Osteocyte (in vitro differentiated cells): ENCODE measurements at regions not wholly inside any gene's neighbourhood (a gene's known extent, or its start where the extent isn't known, plus 50 kb on each side); places are given as distances from the start of the nearest gene placed in this dataset.

ENCODE experiments used
- DNase-seq: peaks from one replicate; pipeline ENCODE4 v3.0.0; 2021; ENCODE audit warnings: mixed read lengths; ENCODE audit not compliant: unreplicated experiment; ENCODE audit errors: extremely low spot score
- H3K27ac Mint-ChIP-seq: one replicate; pipeline ENCODE4 v1.8.0; 2021; ENCODE audit warnings: mild to moderate bottlenecking, mixed read lengths; ENCODE audit not compliant: unreplicated experiment
- H3K27me3 Mint-ChIP-seq: one replicate; pipeline ENCODE4 v1.8.0; 2021; ENCODE audit warnings: mixed read lengths; ENCODE audit not compliant: unreplicated experiment
- H3K36me3 Mint-ChIP-seq: one replicate; pipeline ENCODE4 v1.8.0; 2021; ENCODE audit warnings: mixed read lengths; ENCODE audit not compliant: unreplicated experiment
- H3K4me1 Mint-ChIP-seq: one replicate; pipeline ENCODE4 v1.8.0; 2021; ENCODE audit warnings: mixed read lengths; ENCODE audit not compliant: unreplicated experiment
- H3K4me3 Mint-ChIP-seq: one replicate; pipeline ENCODE4 v1.8.0; 2021; ENCODE audit warnings: mild to moderate bottlenecking, moderate library complexity, mixed read lengths; ENCODE audit not compliant: unreplicated experiment
- H3K9me3 Mint-ChIP-seq: one replicate; pipeline ENCODE4 v1.8.0; 2021; ENCODE audit warnings: mixed read lengths; ENCODE audit not compliant: unreplicated experiment
- CTCF ChIP-seq: fragments of 200-600 bp; sonication (generic); IDR thresholded peaks from 2 replicates; pipeline ENCODE4 v1.5.0; 2021; ENCODE audit warnings: antibody characterized with exemption, mild to moderate bottlenecking, moderate library complexity

- Mint-ChIP-seq H3K27me3 (no peaks in the 10 kb centered on the region), H3K36me3 (no peaks in the 10 kb centered on the region), H3K9me3 (peaks cover 7% of the 10 kb centered on the region), H3K4me3 (no peak overlapping the region), H3K4me1 (no peaks in the 10 kb centered on the region), H3K27ac (no peak overlapping the region)
- no peak for TF ChIP-seq CTCF
- DNase-seq: no peak
Measured at GRCh38 chr10:25786161-25786560, 147.9 kb upstream of the MYO3A start.

GRCh38 chr10:25786899-25787298 lies 147.1 kb upstream of the MYO3A start:
- no peak for DNase-seq
- TF ChIP-seq CTCF: no peak
- Mint-ChIP-seq H3K9me3 (peaks cover 7% of the 10 kb centered on the region), H3K27ac (no peak overlapping the region), H3K36me3 (no peaks in the 10 kb centered on the region), H3K27me3 (no peaks in the 10 kb centered on the region), H3K4me1 (no peaks in the 10 kb centered on the region), H3K4me3 (no peak overlapping the region)

- H3K36me3 Mint-ChIP-seq: no peaks in the 10 kb centered on the region
- H3K9me3 Mint-ChIP-seq: peaks cover 3% of the 10 kb centered on the region
- no peak for TF ChIP-seq CTCF
- H3K4me3 Mint-ChIP-seq: no peak overlapping the region
- H3K27me3 Mint-ChIP-seq: no peaks in the 10 kb centered on the region
- H3K27ac Mint-ChIP-seq: no peak overlapping the region
- no peak for DNase-seq
- no peaks in the 10 kb centered on the region for H3K4me1 Mint-ChIP-seq
Measured at GRCh38 chr10:25797888-25798429, 136.1 kb upstream of the MYO3A start.

- TF ChIP-seq CTCF: no peak
- H3K36me3 Mint-ChIP-seq: no peaks in the 10 kb centered on the region
- H3K9me3 Mint-ChIP-seq: peaks cover 5% of the 10 kb centered on the region
- H3K4me3 Mint-ChIP-seq: no peak overlapping the region
- DNase-seq: no peak
- H3K27ac Mint-ChIP-seq: no peak overlapping the region
- no peaks in the 10 kb centered on the region for H3K27me3 Mint-ChIP-seq
- no peaks in the 10 kb centered on the region for H3K4me1 Mint-ChIP-seq
Measured at GRCh38 chr10:25804505-25804904, 129.5 kb upstream of the MYO3A start.

GRCh38 chr10:25805986-25806385 lies 128.0 kb upstream of the MYO3A start:
- Mint-ChIP-seq H3K36me3 (no peaks in the 10 kb centered on the region), H3K27me3 (no peaks in the 10 kb centered on the region), H3K9me3 (peaks cover 5% of the 10 kb centered on the region), H3K4me3 (no peak overlapping the region), H3K4me1 (peaks cover 5% of the 10 kb centered on the region), H3K27ac (no peak overlapping the region)
- no peak for DNase-seq
- no peak for TF ChIP-seq CTCF
